B cell (primary cell): ENCODE measurements at regions not wholly inside any gene's neighbourhood (a gene's known extent, or its start where the extent isn't known, plus 50 kb on each side); places are given as distances from the start of the nearest gene placed in this dataset.

Experiments used
- EZH2 ChIP-seq: IDR thresholded peaks from 2 replicates; pipeline ENCODE4 v1.6.1; 2012; ENCODE audit warnings: borderline replicate concordance, low read depth, mild to moderate bottlenecking, moderate library complexity, low read length; ENCODE audit not compliant: insufficient read depth, poor library complexity, severe bottlenecking
- TF ChIP-seq, protein P1 (sequence below): fragments of 200-600 bp; IDR thresholded peaks from one replicate; pipeline ENCODE4 v1.8.0; 2022; ENCODE audit warnings: antibody characterized with exemption, mild to moderate bottlenecking

DNA sequence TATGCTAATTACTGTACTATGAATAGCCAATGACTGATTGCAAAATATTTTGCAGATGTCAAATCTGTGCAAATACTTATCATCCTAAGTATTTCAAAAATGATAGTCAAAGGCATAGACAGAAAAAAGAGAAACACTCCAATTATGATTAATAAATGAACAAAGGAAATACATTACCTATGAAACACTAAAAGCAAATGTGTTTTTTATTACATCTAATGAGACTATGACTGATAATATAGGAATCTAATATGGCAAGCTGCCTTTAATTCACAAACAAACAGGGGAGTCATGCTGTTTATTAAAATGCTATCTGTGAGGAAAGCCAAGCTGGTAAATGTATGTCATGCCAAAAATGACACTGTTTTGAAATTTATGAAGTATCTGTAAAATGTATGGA is 713.2 kb upstream of the NRSN1 start:
- no peak for TF ChIP-seq EZH2
- TF ChIP-seq, protein P1, sequence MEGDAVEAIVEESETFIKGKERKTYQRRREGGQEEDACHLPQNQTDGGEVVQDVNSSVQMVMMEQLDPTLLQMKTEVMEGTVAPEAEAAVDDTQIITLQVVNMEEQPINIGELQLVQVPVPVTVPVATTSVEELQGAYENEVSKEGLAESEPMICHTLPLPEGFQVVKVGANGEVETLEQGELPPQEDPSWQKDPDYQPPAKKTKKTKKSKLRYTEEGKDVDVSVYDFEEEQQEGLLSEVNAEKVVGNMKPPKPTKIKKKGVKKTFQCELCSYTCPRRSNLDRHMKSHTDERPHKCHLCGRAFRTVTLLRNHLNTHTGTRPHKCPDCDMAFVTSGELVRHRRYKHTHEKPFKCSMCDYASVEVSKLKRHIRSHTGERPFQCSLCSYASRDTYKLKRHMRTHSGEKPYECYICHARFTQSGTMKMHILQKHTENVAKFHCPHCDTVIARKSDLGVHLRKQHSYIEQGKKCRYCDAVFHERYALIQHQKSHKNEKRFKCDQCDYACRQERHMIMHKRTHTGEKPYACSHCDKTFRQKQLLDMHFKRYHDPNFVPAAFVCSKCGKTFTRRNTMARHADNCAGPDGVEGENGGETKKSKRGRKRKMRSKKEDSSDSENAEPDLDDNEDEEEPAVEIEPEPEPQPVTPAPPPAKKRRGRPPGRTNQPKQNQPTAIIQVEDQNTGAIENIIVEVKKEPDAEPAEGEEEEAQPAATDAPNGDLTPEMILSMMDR, result no peak
